GM23338 (cell line): ENCODE measurements at regions not wholly inside any gene's neighbourhood (a gene's known extent, or its start where the extent isn't known, plus 50 kb on each side); places are given as distances from the start of the nearest gene placed in this dataset.

Source experiments
- ATAC-seq: fragments of 200-7000 bp; cut with Tn5 transposase; 3 replicates; pipeline ENCODE4 v1.9.1; 2020
- DNase-seq: peaks from one replicate; pipeline ENCODE4 v3.0.0-alpha.2; 2015; ENCODE audit warnings: low spot score
- H2AFZ ChIP-seq: fragments of 200-600 bp; sonication (generic); 2 replicates; pipeline ENCODE4 v1.8.0; 2016; ENCODE audit warnings: antibody characterized with exemption, mild to moderate bottlenecking, moderate library complexity
- H3F3A ChIP-seq: fragments of 200-600 bp; sonication (generic); replicated peaks from 2 replicates; pipeline ENCODE4 v1.8.0; 2017; ENCODE audit warnings: antibody characterized with exemption, mixed run types, low read depth
- H3K27ac ChIP-seq: fragments of 200-600 bp; sonication (generic); 2 replicates; pipeline ENCODE4 v1.6.1; 2016; ENCODE audit warnings: low read depth
- H3K27me3 ChIP-seq: fragments of 200-600 bp; sonication (generic); 2 replicates; pipeline ENCODE4 v1.8.0; 2016; ENCODE audit warnings: mild to moderate bottlenecking, mixed run types, moderate library complexity; ENCODE audit not compliant: insufficient read depth
- H3K36me3 ChIP-seq: fragments of 200-600 bp; sonication (generic); 2 replicates; pipeline ENCODE4 v1.8.0; 2016; ENCODE audit warnings: mild to moderate bottlenecking; ENCODE audit not compliant: insufficient read depth
- H3K4me1 ChIP-seq: fragments of 200-600 bp; sonication (generic); 2 replicates; pipeline ENCODE4 v1.8.0; 2016; ENCODE audit warnings: mild to moderate bottlenecking, moderate library complexity; ENCODE audit not compliant: insufficient read depth
- H3K4me2 ChIP-seq: fragments of 200-600 bp; sonication (generic); 2 replicates; pipeline ENCODE4 v1.7.1; 2017; ENCODE audit warnings: mixed run types
- H3K4me3 ChIP-seq: fragments of 200-600 bp; sonication (generic); 2 replicates; pipeline ENCODE4 v1.6.1; 2016; ENCODE audit warnings: mixed run types
- H3K79me2 ChIP-seq: fragments of 200-600 bp; sonication (generic); replicated peaks from 2 replicates; pipeline ENCODE4 v1.8.0; 2017; ENCODE audit warnings: mild to moderate bottlenecking; ENCODE audit not compliant: insufficient read depth
- H3K9me2 ChIP-seq: fragments of 200-600 bp; sonication (generic); 2 replicates; pipeline ENCODE4 v1.8.0; 2017; ENCODE audit not compliant: insufficient read depth
- H4K20me1 ChIP-seq: fragments of 200-600 bp; sonication (generic); replicated peaks from 2 replicates; pipeline ENCODE4 v1.8.0; 2017; ENCODE audit warnings: mild to moderate bottlenecking; ENCODE audit not compliant: insufficient read depth
- H3K27ac Mint-ChIP-seq: 2 replicates; pipeline ENCODE4 v1.8.0; 2020; ENCODE audit warnings: inconsistent platforms, mild to moderate bottlenecking, moderate library complexity, mixed read lengths
- H3K27me3 Mint-ChIP-seq: 3 replicates; pipeline ENCODE4 v1.8.0; 2022; ENCODE audit warnings: low read depth, mild to moderate bottlenecking, moderate library complexity, mixed read lengths, inconsistent platforms; ENCODE audit not compliant: insufficient read depth, poor library complexity
- H3K36me3 Mint-ChIP-seq: 3 replicates; pipeline ENCODE4 v1.8.0; 2021; ENCODE audit warnings: low read depth, mild to moderate bottlenecking, inconsistent platforms, moderate library complexity, mixed read lengths
- H3K4me1 Mint-ChIP-seq: 3 replicates; pipeline ENCODE4 v1.8.0; 2020; ENCODE audit warnings: mild to moderate bottlenecking, inconsistent platforms, mixed read lengths
- H3K4me3 Mint-ChIP-seq: 3 replicates; pipeline ENCODE4 v1.8.0; 2021; ENCODE audit warnings: moderate library complexity, mild to moderate bottlenecking, inconsistent platforms, mixed read lengths
- H3K9me3 Mint-ChIP-seq: 3 replicates; pipeline ENCODE4 v1.8.0; 2020; ENCODE audit warnings: moderate library complexity, mild to moderate bottlenecking, inconsistent platforms, mixed read lengths
- CREB1 ChIP-seq: fragments of 250-450 bp; sonication (Bioruptor Pico); IDR thresholded peaks from 2 replicates; pipeline ENCODE4 v1.5.0; 2020; ENCODE audit warnings: low read depth, mild to moderate bottlenecking, moderate library complexity
- EZH2 ChIP-seq: fragments of 200-600 bp; sonication (generic); IDR thresholded peaks from one replicate; pipeline ENCODE4 v1.8.0; 2017; ENCODE audit warnings: antibody characterized with exemption, mild to moderate bottlenecking, low read depth; ENCODE audit not compliant: unreplicated experiment
- EZH2phosphoT487 ChIP-seq: fragments of 200-600 bp; sonication (generic); IDR thresholded peaks from one replicate; pipeline ENCODE4 v1.8.1; 2018; ENCODE audit warnings: antibody characterized with exemption; ENCODE audit not compliant: unreplicated experiment
- JUNB ChIP-seq: IDR thresholded peaks from one replicate; pipeline ENCODE4 v1.6.1; 2016; ENCODE audit warnings: antibody characterized with exemption; ENCODE audit not compliant: unreplicated experiment
- NANOG ChIP-seq: IDR thresholded peaks from 2 replicates; pipeline ENCODE4 v1.6.1; 2016; ENCODE audit warnings: antibody characterized with exemption, borderline replicate concordance
- POLR2AphosphoS5 ChIP-seq: IDR thresholded peaks from 2 replicates; pipeline ENCODE4 v1.6.1; 2016; ENCODE audit warnings: antibody characterized with exemption, low read depth
- STAT1 ChIP-seq: IDR thresholded peaks from one replicate; pipeline ENCODE4 v1.6.1; 2016; ENCODE audit warnings: antibody characterized with exemption; ENCODE audit not compliant: unreplicated experiment
- ZNF114 ChIP-seq: fragments of 250-450 bp; sonication (Bioruptor Pico); IDR thresholded peaks from 2 replicates; pipeline ENCODE4 v1.5.0; 2020; ENCODE audit warnings: mild to moderate bottlenecking, moderate library complexity
- ZNF331 ChIP-seq: fragments of 250-450 bp; sonication (Bioruptor Pico); IDR thresholded peaks from 2 replicates; pipeline ENCODE4 v1.5.0; 2020; ENCODE audit warnings: low read depth, mild to moderate bottlenecking, moderate library complexity
- TF ChIP-seq, protein P1 (sequence below): IDR thresholded peaks from 2 replicates; pipeline ENCODE4 v1.6.1; 2016; ENCODE audit warnings: antibody characterized with exemption
- TF ChIP-seq, protein P2 (sequence below): IDR thresholded peaks from one replicate; pipeline ENCODE4 v1.6.1; 2018; ENCODE audit warnings: antibody characterized with exemption; ENCODE audit not compliant: unreplicated experiment
- TF ChIP-seq, protein P3 (sequence below): fragments of 250-450 bp; sonication (Bioruptor Pico); IDR thresholded peaks from 2 replicates; pipeline ENCODE4 v1.5.0; 2020; ENCODE audit warnings: mild to moderate bottlenecking, moderate library complexity
- TF ChIP-seq, protein P4 (sequence below), 2 experiments: fragments of 200-600 bp in 1 of 2; sonication (generic) in 1 of 2; conservative IDR thresholded peaks; 2 replicates each; pipeline versions ENCODE4 v1.5.1 to v1.6.1; 2016 to 2017; ENCODE audit warnings: antibody characterized with exemption in 2 of 2, low read depth in 2 of 2, mild to moderate bottlenecking in 2 of 2, moderate library complexity in 1 of 2

DNA sequence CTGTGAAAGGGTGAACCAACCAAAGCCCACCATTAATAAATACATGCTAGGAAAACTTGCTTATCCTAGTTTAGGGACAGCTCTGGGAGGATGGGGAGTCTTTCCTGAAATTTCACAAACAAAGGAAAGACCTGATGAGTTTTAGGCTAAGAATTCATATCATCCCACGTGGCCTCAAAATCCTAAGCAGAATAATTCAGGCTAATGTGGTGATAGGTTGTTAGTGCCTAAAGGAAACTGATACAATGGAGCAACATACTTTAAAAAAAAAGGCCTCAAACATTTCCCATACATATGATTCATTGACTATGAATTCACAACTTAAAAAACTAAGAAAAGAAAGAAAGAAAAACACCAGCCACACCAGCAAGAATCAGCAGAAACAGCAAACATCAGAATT is 126.9 kb upstream of the CNTN4 start:
- H3K4me1 Mint-ChIP-seq = no peaks in the 10 kb centered on the region
- no peak overlapping the region for H3K27ac Mint-ChIP-seq
- H3K27ac ChIP-seq = no peak overlapping the region
- peaks cover 2% of the 10 kb centered on the region for H3K27me3 Mint-ChIP-seq
- no peaks in the 10 kb centered on the region for H3K4me1 ChIP-seq
- H3K9me2 ChIP-seq = no peaks in the 10 kb centered on the region; the same call in 1 of the 2 replicates
- no peak for ATAC-seq
- peaks cover 31% of the 10 kb centered on the region for H3K36me3 Mint-ChIP-seq
- H3K79me2 ChIP-seq = no peaks in the 10 kb centered on the region
- H3K27me3 ChIP-seq = no peaks in the 10 kb centered on the region
- no peak for DNase-seq
- no peaks in the 10 kb centered on the region for H3K36me3 ChIP-seq
- H2AFZ ChIP-seq = no peak overlapping the region
- no peaks in the 10 kb centered on the region for H3F3A ChIP-seq
- no peak overlapping the region for H3K4me2 ChIP-seq
- no peak overlapping the region for H3K4me3 ChIP-seq
- no peak for TF ChIP-seq STAT1
- TF ChIP-seq POLR2AphosphoS5 = no peak
- TF ChIP-seq, protein P1, sequence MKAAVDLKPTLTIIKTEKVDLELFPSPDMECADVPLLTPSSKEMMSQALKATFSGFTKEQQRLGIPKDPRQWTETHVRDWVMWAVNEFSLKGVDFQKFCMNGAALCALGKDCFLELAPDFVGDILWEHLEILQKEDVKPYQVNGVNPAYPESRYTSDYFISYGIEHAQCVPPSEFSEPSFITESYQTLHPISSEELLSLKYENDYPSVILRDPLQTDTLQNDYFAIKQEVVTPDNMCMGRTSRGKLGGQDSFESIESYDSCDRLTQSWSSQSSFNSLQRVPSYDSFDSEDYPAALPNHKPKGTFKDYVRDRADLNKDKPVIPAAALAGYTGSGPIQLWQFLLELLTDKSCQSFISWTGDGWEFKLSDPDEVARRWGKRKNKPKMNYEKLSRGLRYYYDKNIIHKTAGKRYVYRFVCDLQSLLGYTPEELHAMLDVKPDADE = no peak
- TF ChIP-seq NANOG = no peak
- no peak for TF ChIP-seq ZNF114 (CRISPR knock-in tag)
- no peak for TF ChIP-seq EZH2phosphoT487
- no peak for TF ChIP-seq CREB1 (CRISPR knock-in tag)
- TF ChIP-seq, protein P2, sequence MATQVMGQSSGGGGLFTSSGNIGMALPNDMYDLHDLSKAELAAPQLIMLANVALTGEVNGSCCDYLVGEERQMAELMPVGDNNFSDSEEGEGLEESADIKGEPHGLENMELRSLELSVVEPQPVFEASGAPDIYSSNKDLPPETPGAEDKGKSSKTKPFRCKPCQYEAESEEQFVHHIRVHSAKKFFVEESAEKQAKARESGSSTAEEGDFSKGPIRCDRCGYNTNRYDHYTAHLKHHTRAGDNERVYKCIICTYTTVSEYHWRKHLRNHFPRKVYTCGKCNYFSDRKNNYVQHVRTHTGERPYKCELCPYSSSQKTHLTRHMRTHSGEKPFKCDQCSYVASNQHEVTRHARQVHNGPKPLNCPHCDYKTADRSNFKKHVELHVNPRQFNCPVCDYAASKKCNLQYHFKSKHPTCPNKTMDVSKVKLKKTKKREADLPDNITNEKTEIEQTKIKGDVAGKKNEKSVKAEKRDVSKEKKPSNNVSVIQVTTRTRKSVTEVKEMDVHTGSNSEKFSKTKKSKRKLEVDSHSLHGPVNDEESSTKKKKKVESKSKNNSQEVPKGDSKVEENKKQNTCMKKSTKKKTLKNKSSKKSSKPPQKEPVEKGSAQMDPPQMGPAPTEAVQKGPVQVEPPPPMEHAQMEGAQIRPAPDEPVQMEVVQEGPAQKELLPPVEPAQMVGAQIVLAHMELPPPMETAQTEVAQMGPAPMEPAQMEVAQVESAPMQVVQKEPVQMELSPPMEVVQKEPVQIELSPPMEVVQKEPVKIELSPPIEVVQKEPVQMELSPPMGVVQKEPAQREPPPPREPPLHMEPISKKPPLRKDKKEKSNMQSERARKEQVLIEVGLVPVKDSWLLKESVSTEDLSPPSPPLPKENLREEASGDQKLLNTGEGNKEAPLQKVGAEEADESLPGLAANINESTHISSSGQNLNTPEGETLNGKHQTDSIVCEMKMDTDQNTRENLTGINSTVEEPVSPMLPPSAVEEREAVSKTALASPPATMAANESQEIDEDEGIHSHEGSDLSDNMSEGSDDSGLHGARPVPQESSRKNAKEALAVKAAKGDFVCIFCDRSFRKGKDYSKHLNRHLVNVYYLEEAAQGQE = no peak
- no peak for TF ChIP-seq ZNF331
- TF ChIP-seq JUNB = no peak
- TF ChIP-seq, protein P3, sequence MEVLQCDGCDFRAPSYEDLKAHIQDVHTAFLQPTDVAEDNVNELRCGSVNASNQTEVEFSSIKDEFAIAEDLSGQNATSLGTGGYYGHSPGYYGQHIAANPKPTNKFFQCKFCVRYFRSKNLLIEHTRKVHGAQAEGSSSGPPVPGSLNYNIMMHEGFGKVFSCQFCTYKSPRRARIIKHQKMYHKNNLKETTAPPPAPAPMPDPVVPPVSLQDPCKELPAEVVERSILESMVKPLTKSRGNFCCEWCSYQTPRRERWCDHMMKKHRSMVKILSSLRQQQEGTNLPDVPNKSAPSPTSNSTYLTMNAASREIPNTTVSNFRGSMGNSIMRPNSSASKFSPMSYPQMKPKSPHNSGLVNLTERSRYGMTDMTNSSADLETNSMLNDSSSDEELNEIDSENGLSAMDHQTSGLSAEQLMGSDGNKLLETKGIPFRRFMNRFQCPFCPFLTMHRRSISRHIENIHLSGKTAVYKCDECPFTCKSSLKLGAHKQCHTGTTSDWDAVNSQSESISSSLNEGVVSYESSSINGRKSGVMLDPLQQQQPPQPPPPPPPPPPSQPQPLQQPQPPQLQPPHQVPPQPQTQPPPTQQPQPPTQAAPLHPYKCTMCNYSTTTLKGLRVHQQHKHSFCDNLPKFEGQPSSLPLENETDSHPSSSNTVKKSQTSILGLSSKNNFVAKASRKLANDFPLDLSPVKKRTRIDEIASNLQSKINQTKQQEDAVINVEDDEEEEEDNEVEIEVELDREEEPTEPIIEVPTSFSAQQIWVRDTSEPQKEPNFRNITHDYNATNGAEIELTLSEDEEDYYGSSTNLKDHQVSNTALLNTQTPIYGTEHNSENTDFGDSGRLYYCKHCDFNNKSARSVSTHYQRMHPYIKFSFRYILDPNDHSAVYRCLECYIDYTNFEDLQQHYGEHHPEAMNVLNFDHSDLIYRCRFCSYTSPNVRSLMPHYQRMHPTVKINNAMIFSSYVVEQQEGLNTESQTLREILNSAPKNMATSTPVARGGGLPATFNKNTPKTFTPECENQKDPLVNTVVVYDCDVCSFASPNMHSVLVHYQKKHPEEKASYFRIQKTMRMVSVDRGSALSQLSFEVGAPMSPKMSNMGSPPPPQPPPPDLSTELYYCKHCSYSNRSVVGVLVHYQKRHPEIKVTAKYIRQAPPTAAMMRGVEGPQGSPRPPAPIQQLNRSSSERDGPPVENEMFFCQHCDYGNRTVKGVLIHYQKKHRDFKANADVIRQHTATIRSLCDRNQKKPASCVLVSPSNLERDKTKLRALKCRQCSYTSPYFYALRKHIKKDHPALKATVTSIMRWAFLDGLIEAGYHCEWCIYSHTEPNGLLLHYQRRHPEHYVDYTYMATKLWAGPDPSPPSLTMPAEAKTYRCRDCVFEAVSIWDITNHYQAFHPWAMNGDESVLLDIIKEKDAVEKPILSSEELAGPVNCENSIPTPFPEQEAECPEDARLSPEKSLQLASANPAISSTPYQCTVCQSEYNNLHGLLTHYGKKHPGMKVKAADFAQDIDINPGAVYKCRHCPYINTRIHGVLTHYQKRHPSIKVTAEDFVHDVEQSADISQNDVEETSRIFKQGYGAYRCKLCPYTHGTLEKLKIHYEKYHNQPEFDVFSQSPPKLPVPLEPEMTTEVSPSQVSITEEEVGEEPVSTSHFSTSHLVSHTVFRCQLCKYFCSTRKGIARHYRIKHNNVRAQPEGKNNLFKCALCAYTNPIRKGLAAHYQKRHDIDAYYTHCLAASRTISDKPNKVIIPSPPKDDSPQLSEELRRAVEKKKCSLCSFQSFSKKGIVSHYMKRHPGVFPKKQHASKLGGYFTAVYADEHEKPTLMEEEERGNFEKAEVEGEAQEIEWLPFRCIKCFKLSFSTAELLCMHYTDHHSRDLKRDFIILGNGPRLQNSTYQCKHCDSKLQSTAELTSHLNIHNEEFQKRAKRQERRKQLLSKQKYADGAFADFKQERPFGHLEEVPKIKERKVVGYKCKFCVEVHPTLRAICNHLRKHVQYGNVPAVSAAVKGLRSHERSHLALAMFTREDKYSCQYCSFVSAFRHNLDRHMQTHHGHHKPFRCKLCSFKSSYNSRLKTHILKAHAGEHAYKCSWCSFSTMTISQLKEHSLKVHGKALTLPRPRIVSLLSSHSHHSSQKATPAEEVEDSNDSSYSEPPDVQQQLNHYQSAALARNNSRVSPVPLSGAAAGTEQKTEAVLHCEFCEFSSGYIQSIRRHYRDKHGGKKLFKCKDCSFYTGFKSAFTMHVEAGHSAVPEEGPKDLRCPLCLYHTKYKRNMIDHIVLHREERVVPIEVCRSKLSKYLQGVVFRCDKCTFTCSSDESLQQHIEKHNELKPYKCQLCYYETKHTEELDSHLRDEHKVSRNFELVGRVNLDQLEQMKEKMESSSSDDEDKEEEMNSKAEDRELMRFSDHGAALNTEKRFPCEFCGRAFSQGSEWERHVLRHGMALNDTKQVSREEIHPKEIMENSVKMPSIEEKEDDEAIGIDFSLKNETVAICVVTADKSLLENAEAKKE (CRISPR knock-in tag) = no peak
- no peak for TF ChIP-seq EZH2
- TF ChIP-seq, protein P4, sequence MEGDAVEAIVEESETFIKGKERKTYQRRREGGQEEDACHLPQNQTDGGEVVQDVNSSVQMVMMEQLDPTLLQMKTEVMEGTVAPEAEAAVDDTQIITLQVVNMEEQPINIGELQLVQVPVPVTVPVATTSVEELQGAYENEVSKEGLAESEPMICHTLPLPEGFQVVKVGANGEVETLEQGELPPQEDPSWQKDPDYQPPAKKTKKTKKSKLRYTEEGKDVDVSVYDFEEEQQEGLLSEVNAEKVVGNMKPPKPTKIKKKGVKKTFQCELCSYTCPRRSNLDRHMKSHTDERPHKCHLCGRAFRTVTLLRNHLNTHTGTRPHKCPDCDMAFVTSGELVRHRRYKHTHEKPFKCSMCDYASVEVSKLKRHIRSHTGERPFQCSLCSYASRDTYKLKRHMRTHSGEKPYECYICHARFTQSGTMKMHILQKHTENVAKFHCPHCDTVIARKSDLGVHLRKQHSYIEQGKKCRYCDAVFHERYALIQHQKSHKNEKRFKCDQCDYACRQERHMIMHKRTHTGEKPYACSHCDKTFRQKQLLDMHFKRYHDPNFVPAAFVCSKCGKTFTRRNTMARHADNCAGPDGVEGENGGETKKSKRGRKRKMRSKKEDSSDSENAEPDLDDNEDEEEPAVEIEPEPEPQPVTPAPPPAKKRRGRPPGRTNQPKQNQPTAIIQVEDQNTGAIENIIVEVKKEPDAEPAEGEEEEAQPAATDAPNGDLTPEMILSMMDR (conservative IDR thresholded peaks at IDR 0.05; ENCODE audit: low read depth in 2 of 2) = no peak
- H4K20me1 ChIP-seq = no peaks in the 10 kb centered on the region
- H3K4me3 Mint-ChIP-seq = no peak overlapping the region
- H3K9me3 Mint-ChIP-seq = peaks cover 95% of the 10 kb centered on the region
